Activated naive CD8-positive, alpha-beta T cell treated with anti-CD3 and anti-CD28 coated beads for 36 hours (primary cell): ENCODE measurements at regions not wholly inside any gene's neighbourhood (a gene's known extent, or its start where the extent isn't known, plus 50 kb on each side); places are given as distances from the start of the nearest gene placed in this dataset.
"Not testable (repeated sequence)": the region's sequence is repeated elsewhere in the genome, so short reads cannot be mapped to it uniquely, and the experiment has no call there.

Experiments
- DNase-seq: peaks from one replicate; pipeline ENCODE4 v3.0.0; 2021
- H3K27ac Mint-ChIP-seq: one replicate; pipeline ENCODE4 v1.8.0; 2022; ENCODE audit warnings: mild to moderate bottlenecking, moderate library complexity, mixed read lengths
- H3K27me3 Mint-ChIP-seq: one replicate; pipeline ENCODE4 v1.8.0; 2022; ENCODE audit warnings: mild to moderate bottlenecking, mixed read lengths
- H3K36me3 Mint-ChIP-seq: one replicate; pipeline ENCODE4 v1.8.0; 2021; ENCODE audit warnings: mild to moderate bottlenecking, mixed read lengths
- H3K4me1 Mint-ChIP-seq: one replicate; pipeline ENCODE4 v1.8.0; 2021; ENCODE audit warnings: mixed read lengths
- H3K4me3 Mint-ChIP-seq: one replicate; pipeline ENCODE4 v1.8.0; 2022; ENCODE audit warnings: mild to moderate bottlenecking, moderate library complexity, mixed read lengths
- H3K9me3 Mint-ChIP-seq: one replicate; pipeline ENCODE4 v1.8.0; 2022; ENCODE audit warnings: mixed read lengths

- no peak for DNase-seq
- Mint-ChIP-seq H3K4me1 (no peaks in the 10 kb centered on the region), H3K9me3 (peaks cover 7% of the 10 kb centered on the region), H3K4me3 (no peak overlapping the region), H3K27ac (no peak overlapping the region), H3K36me3 (peaks cover 6% of the 10 kb centered on the region), H3K27me3 (no peaks in the 10 kb centered on the region)
Observed at GRCh38 chr12:27133022-27133590, 50.7 kb upstream of the C12orf71 start.

DNA sequence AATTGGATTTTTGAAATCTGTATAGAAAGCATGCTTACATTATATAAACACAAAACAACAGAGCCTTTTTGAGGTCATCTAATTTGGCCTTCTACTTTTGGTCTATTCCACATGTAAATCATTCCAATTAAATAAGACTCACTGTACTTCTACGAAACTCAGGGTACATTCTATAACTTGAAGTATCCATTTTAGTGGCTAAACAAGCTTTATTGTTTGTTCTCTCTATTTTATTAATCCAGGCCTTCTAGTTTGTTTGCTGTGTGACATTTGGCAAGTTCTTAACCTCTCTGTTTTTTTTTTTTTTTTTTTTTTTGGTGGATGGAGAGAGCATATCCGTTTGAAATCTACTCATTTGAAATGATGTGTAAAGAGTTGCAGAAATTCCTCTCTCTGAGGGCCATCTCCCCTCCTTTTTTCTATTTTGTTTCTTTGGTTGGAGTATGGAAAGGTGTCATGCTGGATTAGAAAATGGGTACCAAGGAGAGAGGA is 58.1 kb upstream of the C12orf71 start:
- H3K4me1 Mint-ChIP-seq, result peaks cover 14% of the 10 kb centered on the region
- no peak overlapping the region for H3K27ac Mint-ChIP-seq
- H3K9me3 Mint-ChIP-seq, result peaks cover 8% of the 10 kb centered on the region
- H3K27me3 Mint-ChIP-seq, result no peaks in the 10 kb centered on the region
- peaks cover 3% of the 10 kb centered on the region for H3K36me3 Mint-ChIP-seq
- DNase-seq, result no peak
- H3K4me3 Mint-ChIP-seq, result no peak overlapping the region

- Mint-ChIP-seq H3K27me3 (peaks cover 4% of the 10 kb centered on the region), H3K9me3 (peaks cover 5% of the 10 kb centered on the region), H3K4me3 (no peak overlapping the region), H3K27ac (no peak overlapping the region), H3K36me3 (peaks cover 5% of the 10 kb centered on the region), H3K4me1 (peaks cover 16% of the 10 kb centered on the region)
- peak; percentile 24 for DNase-seq
Observed at GRCh38 chr12:27142101-27142721, 59.8 kb upstream of the C12orf71 start.

DNA sequence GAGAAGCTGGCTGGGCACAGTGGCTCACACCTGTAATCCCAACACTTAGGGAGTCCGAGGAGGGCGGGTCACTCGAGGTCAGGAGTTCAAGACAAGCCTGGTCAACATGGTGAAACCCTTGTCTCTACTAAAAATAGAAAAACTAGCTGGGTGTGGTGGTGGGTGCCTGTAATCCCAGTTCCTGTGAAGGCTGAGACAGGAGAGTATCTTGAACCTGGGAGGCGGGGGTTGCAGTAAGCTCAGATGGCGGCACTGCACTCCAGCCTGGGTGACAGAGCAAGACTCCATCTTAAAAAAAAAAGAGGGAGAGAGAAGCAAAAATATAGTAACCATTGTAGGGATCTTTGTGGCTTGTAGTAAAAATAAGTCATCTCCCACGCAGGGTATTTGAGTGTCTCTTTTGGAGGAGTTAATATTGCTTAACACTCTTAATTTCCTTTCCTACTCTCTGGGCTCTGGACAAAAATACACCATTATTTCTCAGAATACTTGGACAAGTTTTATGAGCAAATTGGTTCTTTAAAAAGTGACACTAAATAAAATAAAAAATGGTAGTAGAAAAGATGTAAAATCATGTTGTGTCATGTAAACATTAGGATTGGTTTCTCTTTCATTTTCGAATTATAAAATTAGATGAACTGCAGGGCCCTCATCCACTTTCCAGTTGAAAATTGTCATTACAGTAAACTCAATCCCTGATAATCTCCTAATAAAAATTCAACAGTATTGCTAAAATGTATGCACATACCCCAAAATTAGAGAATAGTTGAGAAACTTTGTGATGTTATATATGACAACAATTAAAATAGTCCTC is 61.1 kb upstream of the C12orf71 start:
- Mint-ChIP-seq H3K36me3 (peaks cover 1% of the 10 kb centered on the region), H3K27me3 (peaks cover 8% of the 10 kb centered on the region), H3K4me1 (peaks cover 19% of the 10 kb centered on the region), H3K27ac (peak overlapping the region; percentile 26), H3K9me3 (no peaks in the 10 kb centered on the region), H3K4me3 (peak overlapping the region; percentile 30)
- no peak for DNase-seq

- not testable (repeated sequence) for H3K27me3 Mint-ChIP-seq, H3K36me3 Mint-ChIP-seq, H3K9me3 Mint-ChIP-seq, H3K4me3 Mint-ChIP-seq, H3K27ac Mint-ChIP-seq, DNase-seq
- peaks cover 23% of the 10 kb centered on the region for H3K4me1 Mint-ChIP-seq
Observed at GRCh38 chr12:27145725-27146124, 63.3 kb upstream of the C12orf71 start.

DNA sequence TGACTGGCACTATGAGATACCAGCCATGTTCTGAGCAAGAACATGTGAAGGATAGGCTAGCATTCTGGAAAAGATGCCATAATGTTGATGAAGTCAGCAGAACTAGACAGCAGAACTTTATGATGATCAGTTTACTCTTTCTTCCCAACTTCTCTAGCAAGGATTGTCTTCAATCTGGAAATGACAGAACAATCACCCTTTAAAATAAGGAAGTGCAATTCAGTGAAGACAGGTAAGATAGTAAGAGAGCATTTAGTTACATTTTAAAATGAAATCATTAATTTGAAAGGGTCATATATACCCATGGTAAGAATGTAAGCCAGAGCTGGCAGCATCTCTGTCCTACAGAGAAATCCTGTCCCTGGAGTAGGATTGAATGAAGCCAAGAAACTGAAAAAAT is 66.0 kb upstream of the C12orf71 start:
- H3K4me1 Mint-ChIP-seq, result peaks cover 16% of the 10 kb centered on the region
- H3K27me3 Mint-ChIP-seq, result peaks cover 8% of the 10 kb centered on the region
- no peak for DNase-seq
- no peak overlapping the region for H3K4me3 Mint-ChIP-seq
- no peak overlapping the region for H3K27ac Mint-ChIP-seq
- H3K9me3 Mint-ChIP-seq, result no peaks in the 10 kb centered on the region
- peaks cover 1% of the 10 kb centered on the region for H3K36me3 Mint-ChIP-seq

GRCh38 chr12:27148791-27149190 is 66.4 kb upstream of the C12orf71 start:
- H3K4me1 Mint-ChIP-seq, result peaks cover 12% of the 10 kb centered on the region
- peaks cover 1% of the 10 kb centered on the region for H3K36me3 Mint-ChIP-seq
- no peak overlapping the region for H3K27ac Mint-ChIP-seq
- no peak overlapping the region for H3K4me3 Mint-ChIP-seq
- H3K9me3 Mint-ChIP-seq, result no peaks in the 10 kb centered on the region
- peaks cover 8% of the 10 kb centered on the region for H3K27me3 Mint-ChIP-seq
- no peak for DNase-seq

DNA sequence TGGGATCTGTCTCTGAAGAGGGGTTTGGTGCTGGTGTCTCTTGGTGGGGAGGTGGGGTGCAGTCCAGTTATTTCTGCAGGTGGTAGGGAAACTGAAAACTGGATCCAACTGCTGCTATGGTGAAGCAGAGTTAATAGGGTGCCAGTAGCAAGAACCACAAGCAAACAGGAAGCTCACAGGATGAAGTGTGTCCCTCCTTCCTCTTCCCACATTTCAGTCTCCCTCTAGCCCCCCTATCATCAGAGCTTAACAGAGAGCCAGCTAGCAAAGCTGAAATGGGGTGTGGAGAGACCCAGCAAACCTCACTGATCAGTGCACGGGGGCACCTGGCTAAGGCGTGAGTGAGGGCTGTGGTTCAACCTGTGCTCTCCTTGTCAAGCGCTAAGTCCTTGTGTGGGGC is 69.1 kb upstream of the C12orf71 start:
- no peak overlapping the region for H3K4me3 Mint-ChIP-seq
- H3K36me3 Mint-ChIP-seq, result peaks cover 1% of the 10 kb centered on the region
- H3K4me1 Mint-ChIP-seq, result peaks cover 7% of the 10 kb centered on the region
- DNase-seq, result no peak
- H3K27ac Mint-ChIP-seq, result no peak overlapping the region
- H3K27me3 Mint-ChIP-seq, result peaks cover 8% of the 10 kb centered on the region
- no peaks in the 10 kb centered on the region for H3K9me3 Mint-ChIP-seq

DNA sequence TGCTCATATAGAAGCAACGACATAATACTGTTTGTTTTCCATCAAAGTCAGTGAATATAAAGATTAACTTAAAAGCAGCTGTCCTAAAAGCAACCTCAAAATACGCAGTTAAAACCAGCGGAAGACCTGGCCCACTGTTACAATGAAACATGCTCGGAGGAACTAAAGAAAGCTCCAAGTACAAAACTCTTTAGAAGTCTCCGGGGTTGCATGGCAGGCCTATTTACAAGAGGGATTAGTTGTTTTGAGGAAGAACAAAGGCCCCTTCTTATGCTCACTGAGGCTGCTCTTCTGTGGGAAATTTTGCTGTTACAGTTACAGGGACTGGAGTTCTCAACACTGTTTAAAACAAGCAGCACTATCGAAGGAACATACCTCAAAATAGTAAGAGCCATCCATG is 75.9 kb upstream of the C12orf71 start:
- Mint-ChIP-seq H3K27ac (no peak overlapping the region), H3K27me3 (no peaks in the 10 kb centered on the region), H3K4me3 (no peak overlapping the region), H3K9me3 (no peaks in the 10 kb centered on the region), H3K4me1 (no peaks in the 10 kb centered on the region), H3K36me3 (peaks cover 2% of the 10 kb centered on the region)
- no peak for DNase-seq

DNA sequence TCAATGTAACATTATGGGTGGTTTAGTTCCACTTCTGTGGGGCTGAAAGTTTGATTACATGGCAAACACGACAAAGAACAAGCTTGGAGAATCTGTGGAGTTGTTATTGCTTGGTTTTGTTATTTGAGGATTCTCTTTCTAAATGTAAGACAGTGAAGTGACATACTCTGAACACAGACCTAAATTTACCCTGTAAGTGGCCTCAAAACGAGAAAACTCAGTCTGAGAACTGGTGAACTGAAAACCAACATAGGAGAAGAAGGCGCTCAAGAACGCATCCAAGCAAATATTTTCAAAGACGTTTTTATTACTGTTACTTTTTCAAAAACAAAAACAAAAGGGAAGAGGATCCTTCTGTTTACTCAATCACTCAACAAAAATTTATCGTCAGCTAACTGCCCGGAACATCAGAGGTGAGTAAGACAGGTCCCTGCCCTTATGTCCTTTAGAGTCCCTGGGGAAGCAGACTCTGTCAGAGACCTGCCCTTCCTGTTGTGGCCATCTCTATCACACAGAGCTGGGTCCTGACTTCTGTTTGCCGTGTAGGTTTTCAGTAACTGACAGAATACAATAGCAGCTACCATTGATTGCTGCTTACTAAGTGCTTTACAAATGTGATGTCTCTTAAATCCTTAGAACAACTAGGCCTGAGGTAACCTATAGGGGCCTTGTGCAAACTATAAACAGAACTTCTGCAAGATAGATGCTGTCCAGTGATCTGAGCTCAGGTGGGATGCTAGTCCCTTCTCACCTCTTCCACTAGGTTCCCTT is 79.3 kb upstream of the C12orf71 start:
- no peak overlapping the region for H3K27ac Mint-ChIP-seq
- H3K4me1 Mint-ChIP-seq, result peaks cover 5% of the 10 kb centered on the region
- no peaks in the 10 kb centered on the region for H3K27me3 Mint-ChIP-seq
- no peak for DNase-seq
- H3K9me3 Mint-ChIP-seq, result peaks cover 6% of the 10 kb centered on the region
- H3K36me3 Mint-ChIP-seq, result peaks cover 2% of the 10 kb centered on the region
- H3K4me3 Mint-ChIP-seq, result no peak overlapping the region

- no peak for DNase-seq
- no peak overlapping the region for H3K27ac Mint-ChIP-seq
- H3K4me1 Mint-ChIP-seq, result peaks cover 5% of the 10 kb centered on the region
- peaks cover 2% of the 10 kb centered on the region for H3K36me3 Mint-ChIP-seq
- no peak overlapping the region for H3K4me3 Mint-ChIP-seq
- no peaks in the 10 kb centered on the region for H3K27me3 Mint-ChIP-seq
- H3K9me3 Mint-ChIP-seq, result peaks cover 6% of the 10 kb centered on the region
Observed at GRCh38 chr12:27162229-27162537, 79.8 kb upstream of the C12orf71 start.

- Mint-ChIP-seq H3K4me1 (peaks cover 5% of the 10 kb centered on the region), H3K36me3 (peaks cover 4% of the 10 kb centered on the region), H3K9me3 (peaks cover 11% of the 10 kb centered on the region), H3K4me3 (no peak overlapping the region), H3K27ac (no peak overlapping the region), H3K27me3 (no peaks in the 10 kb centered on the region)
- DNase-seq, result no peak
Observed at GRCh38 chr12:27163048-27163715, 80.8 kb upstream of the C12orf71 start.

DNA sequence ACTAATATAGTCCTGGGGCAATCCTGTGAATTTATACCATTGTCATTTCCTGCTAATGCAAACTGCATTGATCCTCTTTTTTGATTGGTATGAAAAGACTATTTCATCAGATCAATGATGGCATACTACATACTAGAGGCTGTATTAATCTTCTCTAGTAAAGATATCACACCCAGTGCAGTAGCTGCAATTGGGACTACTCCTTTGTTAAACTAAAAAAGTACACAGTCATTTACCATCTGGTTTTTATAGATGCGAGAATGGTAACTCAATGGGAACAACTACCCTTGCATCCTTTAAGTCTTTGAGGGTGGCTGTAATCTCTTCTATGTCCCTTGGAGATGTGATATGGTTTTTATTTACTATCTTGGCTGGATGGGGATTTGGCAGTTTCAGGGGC is 80.2 kb upstream of the STK38L start:
- Mint-ChIP-seq H3K4me3 (no peak overlapping the region), H3K4me1 (peaks cover 5% of the 10 kb centered on the region)

DNA sequence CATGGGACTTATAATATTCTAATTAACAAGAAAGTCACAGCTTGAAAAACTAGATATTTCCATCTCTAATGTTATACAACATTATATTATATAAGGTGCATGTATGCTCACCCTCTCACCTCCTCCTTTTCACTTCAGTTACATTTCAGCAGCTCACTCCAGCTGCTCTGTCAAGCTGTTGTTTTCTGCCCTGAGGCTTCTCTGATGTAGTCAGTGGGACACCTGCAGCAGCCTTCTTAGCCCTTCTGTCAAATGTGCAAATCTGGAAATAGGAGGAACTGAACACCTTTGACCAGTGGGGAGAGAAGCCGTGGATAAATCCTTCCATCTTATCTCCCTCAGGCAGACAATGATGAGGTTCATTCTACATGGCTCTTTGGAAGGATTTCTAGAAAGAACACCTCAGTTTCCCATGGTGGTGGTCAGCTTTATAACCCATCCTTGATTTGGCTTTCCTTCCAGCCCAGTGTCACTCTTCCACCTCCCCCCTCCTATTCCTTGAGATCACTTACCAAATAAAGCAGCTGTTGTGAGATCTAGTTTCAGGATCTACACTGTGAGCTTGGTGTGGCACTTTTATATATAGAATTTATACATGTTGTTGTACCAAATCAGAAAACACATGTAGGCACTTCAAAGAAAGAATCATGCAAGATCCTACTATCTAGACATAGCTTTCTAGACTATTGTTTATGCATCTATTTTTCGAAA is 79.6 kb upstream of the STK38L start:
- Mint-ChIP-seq H3K9me3 (peaks cover 17% of the 10 kb centered on the region), H3K27ac (no peak overlapping the region), H3K27me3 (no peaks in the 10 kb centered on the region)

More for the DNA sequence above, 80.2 kb upstream of the STK38L start:
- DNase-seq, result no peak
- Mint-ChIP-seq H3K27ac (no peak overlapping the region), H3K9me3 (peaks cover 13% of the 10 kb centered on the region), H3K27me3 (no peaks in the 10 kb centered on the region), H3K36me3 (peaks cover 5% of the 10 kb centered on the region)

More for the DNA sequence above, 79.6 kb upstream of the STK38L start:
- Mint-ChIP-seq H3K36me3 (peaks cover 4% of the 10 kb centered on the region), H3K4me1 (peaks cover 5% of the 10 kb centered on the region), H3K4me3 (no peak overlapping the region)
- DNase-seq, result no peak
